ENCODE measurements at regions not wholly inside any gene's neighbourhood (a gene's known extent, or its start where the extent isn't known, plus 50 kb on each side); places are given as distances from the start of the nearest gene placed in this dataset.

DNA sequence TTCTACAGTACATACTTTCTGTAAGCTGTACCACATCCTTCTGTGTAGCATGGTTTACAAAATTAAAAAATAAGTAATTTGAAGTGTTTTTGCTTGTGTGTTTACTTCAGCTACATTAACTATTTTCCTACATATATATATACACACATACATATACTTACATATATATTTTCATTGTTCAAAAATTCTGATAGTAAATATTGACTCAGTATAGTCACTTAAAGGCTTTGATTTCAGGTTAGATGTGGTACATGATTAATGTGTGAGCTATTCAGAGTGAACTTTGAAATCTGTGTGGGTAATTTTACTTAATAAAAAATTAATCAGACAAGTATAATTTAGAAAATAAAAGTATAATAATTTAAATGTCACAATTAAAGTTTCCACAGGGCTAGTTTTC lies 306.7 kb upstream of the CDH18 start:
- TF ChIP-seq EZH2phosphoT487 (IDR thresholded peaks at IDR 0.05; ENCODE audit: insufficient read depth, low read depth) (no peak), EZH2 (IDR thresholded peaks at IDR 0.05; ENCODE audit: insufficient read depth, poor library complexity, severe bottlenecking) (no peak)

Data from GM23248 (cell line).